ENCODE measurements at regions not wholly inside any gene's neighbourhood (a gene's known extent, or its start where the extent isn't known, plus 50 kb on each side); places are given as distances from the start of the nearest gene placed in this dataset.

DNA sequence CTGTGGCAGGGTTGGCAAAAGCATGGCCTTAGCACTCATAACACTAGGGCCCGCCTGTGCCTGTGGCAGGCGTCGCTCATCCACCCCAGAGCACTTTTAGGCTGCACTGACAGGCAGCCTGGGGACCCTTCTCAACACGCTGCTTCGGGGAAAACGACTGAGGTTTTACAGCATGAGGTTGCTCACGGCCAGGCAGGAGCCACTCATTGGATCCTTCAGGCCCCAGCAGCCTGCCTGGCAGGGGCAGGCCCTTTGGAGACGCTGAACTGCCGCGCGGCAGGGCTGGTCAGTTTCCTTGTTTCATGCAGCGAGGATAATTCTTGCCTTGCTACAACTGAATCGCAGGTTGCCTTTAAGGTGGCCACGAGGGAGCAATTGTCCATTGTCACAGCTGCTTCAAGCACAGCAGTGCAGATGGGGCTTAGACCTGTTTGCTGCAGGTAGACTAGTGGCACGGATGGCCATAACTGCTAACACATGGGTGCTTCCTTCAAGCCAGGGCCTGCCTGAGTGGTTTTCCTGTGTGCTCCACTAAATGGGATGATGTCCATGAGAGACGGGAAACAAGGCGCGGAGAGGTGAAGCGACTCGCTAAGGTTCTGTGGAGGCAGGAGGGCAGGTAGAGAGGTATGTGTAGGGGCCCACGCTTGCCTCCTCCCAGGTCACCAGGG lies 49.9 kb upstream of the HS6ST1 start:
- DNase-seq (ENCODE audit: extremely low read depth, low read depth, low spot score): no peak

DNA sequence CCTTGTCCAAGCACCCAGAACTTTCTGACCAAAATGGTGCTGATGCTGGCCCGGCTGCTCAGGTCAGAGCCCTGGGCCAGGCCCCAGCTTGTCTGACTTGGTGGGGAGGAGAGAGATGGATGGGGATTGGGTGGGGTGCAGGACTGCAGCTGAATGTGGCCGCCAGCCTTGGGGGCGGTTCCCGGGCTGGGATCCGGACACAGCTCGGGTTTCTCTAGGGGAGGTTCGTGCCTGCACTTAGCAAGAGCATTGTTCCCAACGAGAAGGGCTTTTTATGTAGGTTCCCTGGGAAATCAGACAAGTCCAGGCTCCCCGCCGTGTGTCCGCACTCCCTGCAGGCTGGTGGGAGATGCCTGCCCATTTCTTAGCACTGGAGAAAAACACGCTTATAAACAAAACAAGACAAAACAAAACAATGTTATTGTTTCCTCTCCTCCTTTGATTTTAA lies 50.5 kb upstream of the HS6ST1 start:
- DNase-seq (ENCODE audit: extremely low read depth, low read depth, low spot score): no peak

GRCh38 chr2:128369602-128370467 lies 51.2 kb upstream of the HS6ST1 start:
- DNase-seq (ENCODE audit: extremely low read depth, low read depth, low spot score): no peak

GRCh38 chr2:128370468-128371247 lies 52.0 kb upstream of the HS6ST1 start:
- DNase-seq (ENCODE audit: extremely low read depth, low read depth, low spot score): no peak

DNA sequence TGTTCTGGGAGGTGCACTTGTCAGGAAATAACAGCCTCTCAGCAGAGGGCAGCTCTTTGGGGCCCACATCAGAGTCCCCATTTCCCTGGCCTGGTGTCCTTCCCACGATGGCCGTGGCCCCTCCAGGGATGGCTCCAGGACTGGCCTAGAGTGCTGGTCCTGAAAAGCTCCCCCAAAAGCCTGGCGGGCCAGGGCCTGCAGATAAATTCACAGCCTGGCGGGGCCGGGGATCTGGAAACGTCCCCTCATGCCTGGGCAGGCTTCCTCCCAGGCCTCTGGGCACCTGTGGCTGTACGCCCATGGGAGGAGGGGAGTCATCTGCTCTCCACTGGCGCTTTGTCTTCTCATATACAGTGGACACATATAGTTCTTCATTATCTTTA lies 52.6 kb upstream of the HS6ST1 start:
- DNase-seq (ENCODE audit: extremely low read depth, low read depth, low spot score): no peak

- DNase-seq (ENCODE audit: extremely low read depth, low read depth, low spot score): no peak
These were observed 53.1 kb upstream of the HS6ST1 start for GRCh38 chr2:128371648-128372345.

GRCh38 chr2:128372621-128373341 lies 54.1 kb upstream of the HS6ST1 start:
- DNase-seq (ENCODE audit: extremely low read depth, low read depth, low spot score): no peak

GRCh38 chr2:128373451-128374000 lies 54.9 kb upstream of the HS6ST1 start:
- DNase-seq (ENCODE audit: extremely low read depth, low read depth, low spot score): no peak

GRCh38 chr2:128374001-128374710 lies 55.5 kb upstream of the HS6ST1 start:
- DNase-seq (ENCODE audit: extremely low read depth, low read depth, low spot score): no peak

- DNase-seq (ENCODE audit: extremely low read depth, low read depth, low spot score): no peak
These were observed 56.2 kb upstream of the HS6ST1 start for GRCh38 chr2:128374711-128375413.

GRCh38 chr2:128375454-128375853 lies 56.8 kb upstream of the HS6ST1 start:
- no peak for DNase-seq (ENCODE audit: extremely low read depth, low read depth, low spot score)

DNA sequence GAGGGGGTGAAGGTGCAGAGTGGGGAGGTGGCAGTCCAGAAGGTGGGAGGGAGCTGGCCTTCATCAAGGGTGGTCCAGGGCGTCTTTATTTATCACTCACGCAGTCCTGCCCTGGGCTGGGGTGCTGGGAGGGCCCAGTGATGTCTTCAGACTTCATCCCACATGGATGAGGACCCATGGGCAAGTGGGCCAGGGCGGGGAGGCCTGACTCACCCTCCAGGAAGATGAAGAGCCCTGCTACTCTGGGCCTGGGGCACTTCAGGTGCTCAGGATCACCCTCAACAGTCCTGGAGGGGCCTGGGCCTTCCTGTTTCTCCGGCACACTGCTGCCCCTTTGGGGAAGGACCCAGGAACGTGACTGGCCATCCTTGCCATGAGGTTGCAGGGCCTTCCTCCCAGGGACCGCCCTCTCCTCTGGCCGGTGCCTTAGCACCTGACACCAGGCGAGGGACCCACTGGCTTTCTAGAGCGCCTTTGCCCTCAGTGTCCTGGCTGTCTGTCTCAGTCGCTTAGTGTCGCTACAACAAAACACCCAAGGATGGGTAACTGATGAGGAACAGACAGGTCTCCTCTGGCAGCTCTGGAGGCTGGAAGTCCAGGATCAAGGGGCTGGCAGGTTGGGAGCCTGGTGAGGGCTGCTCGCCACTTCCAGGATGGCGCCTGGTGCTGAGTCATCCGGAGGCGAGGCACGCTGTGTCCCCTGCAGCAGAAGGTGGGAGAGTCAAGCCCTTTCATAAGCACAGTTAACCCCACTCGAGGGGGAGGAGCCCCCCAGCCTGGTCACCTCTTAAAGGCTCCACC lies 57.8 kb upstream of the HS6ST1 start:
- no peak for DNase-seq (ENCODE audit: extremely low read depth, low read depth, low spot score)

DNA sequence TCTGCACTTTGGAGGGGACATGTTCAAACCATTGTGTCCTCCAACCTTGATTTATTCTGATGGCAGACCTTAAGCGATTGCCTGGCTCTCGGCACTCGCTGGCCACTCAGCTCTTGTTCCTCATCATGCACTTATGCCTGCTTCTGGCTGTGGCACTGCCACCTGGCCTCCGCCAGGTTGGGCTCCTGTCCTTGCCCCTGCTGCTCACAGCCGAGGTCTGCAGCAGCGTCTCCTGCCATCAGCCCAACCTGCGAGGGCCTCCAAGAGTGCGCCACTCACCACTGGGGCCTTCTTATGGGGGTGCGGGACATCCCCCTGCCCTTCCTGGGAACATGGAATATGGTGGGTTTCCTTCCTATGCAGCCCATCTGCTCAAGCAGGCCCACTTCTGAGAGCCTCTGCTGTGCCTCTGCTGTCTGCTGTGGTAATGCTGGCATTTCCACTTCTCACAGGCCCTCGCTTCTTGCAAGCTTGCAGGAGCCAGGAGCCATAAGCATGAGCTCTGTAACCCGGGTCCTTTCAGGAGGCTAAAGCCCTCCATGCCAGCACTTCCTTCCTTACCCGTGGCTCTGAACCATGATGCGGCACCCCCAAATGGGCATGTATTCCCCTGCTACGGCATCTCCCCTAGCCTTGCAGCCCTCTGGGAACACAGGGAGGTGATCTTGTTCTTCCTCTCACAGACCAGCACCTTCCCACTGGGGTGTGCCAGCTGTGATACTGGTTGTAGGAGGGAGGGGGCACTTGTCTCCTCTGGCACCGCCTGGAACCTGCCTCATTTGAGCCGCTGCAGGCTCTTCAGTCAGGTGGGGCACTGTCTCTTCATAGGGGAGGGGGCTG lies 58.6 kb upstream of the HS6ST1 start:
- DNase-seq (ENCODE audit: extremely low read depth, low read depth, low spot score): no peak

DNA sequence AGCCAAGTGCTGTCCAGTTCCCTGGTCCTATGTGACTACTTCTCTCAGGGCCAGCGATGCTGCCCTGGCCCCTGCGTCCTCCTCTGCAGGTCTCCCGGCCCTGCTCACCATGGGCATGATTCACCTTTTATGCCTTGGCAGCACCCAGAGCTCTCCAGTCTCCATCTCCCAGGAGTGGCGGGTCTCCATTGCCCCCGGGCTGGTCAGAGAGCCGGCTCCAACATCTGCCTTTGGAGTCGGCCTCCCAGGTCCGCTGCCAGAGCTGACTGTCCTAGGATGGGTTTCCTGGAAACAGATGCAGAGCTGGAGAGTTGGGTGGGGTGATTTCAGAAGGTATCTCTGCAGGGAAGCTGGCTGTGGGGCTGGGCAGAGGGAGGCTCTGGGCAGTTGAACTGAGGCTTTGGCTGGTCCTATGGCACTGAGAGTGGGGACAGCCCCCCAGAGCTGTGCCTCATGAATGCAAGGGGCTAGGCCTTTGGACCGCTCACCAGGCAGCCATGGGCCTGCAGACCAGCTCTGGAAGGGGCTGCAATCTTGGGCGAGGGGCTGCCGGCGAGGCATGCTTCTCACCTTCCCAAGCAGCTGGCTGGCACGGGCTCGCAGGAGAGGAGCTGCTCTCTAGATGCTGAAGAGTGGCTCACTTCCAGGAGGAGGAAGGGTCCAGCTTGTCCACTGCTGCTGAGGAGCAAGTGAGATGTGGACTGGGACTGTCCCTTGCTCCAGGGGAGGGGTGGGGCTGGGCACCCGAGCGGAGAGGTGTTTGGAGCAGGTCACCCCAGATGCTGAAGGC lies 59.8 kb upstream of the HS6ST1 start:
- no peak for DNase-seq (ENCODE audit: extremely low read depth, low read depth, low spot score)

DNA sequence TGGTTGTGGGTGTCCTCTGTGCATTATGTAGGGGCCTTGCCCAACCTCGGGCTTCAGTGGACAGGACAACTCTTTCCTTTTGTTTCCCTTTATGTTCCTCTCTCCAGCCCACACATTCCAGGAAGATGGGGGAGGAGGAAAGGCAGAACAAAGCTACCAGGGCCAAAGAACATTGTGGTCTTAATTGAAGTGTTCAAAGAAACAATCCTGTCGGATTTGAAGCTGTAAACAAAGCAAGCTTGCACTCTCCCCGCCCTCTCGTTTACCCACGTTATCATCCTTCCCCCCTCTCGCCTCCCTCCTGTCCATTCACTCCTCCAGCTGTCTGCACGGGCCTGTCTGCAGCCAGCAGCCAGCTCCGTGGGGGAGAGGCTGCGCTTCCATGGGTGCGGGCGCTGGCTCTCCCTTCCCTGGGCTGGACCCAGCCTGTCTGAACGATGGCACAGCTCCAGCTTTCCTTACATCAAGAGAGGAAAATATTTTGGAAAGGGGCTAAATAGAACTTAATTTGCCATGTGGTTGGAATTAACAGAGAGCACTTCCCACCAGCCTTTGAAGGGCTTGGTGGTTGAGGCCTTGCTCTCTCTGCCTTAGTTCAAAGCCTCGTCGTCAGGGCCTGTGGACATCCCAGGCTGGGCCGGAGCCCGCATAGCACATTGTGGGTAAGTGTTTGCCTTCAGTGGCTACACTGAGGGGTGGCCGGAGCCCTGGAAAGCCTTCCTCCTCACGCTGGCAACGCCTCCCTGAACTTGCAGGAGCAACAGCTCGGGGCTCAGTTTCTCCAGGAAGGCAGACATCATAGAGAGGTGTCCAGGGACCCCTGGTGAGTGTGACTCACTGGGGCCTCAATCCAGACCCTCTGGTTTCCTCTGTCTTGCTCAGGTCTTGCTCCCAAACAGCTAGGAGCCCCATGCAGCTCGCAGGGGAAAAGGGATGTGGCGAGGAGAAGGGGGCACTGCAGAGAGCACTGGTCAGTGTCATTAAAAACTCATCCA lies 60.6 kb upstream of the HS6ST1 start:
- DNase-seq (ENCODE audit: extremely low read depth, low read depth, low spot score): no peak
